HEK293 (cell line): ENCODE measurements at regions not wholly inside any gene's neighbourhood (a gene's known extent, or its start where the extent isn't known, plus 50 kb on each side); places are given as distances from the start of the nearest gene placed in this dataset.

Experiments
- ZIC2 ChIP-seq: fragments of 450-650 bp; formaldehyde crosslinking; IDR thresholded peaks from 2 replicates; pipeline ENCODE4 v1.5.1; 2016; ENCODE audit warnings: missing biosample characterization, missing genetic modification characterization
- ZNF558 ChIP-seq: fragments of 450-650 bp; formaldehyde crosslinking; IDR thresholded peaks from 2 replicates; pipeline ENCODE4 v1.5.1; 2016; ENCODE audit warnings: missing biosample characterization, missing genetic modification characterization
- TF ChIP-seq, protein P1 (sequence below): fragments of 450-650 bp; formaldehyde crosslinking; IDR thresholded peaks from 2 replicates; pipeline ENCODE4 v1.5.1; 2016; ENCODE audit warnings: missing biosample characterization, missing genetic modification characterization
- TF ChIP-seq, protein P2 (sequence below): fragments of 450-650 bp; formaldehyde crosslinking; IDR thresholded peaks from 2 replicates; pipeline ENCODE4 v1.5.1; 2016; ENCODE audit warnings: missing biosample characterization, missing genetic modification characterization, low read depth
- TF ChIP-seq, protein P3 (sequence below): fragments of 450-650 bp; formaldehyde crosslinking; IDR thresholded peaks from 2 replicates; pipeline ENCODE4 v1.5.1; 2016; ENCODE audit warnings: missing biosample characterization, missing genetic modification characterization

DNA sequence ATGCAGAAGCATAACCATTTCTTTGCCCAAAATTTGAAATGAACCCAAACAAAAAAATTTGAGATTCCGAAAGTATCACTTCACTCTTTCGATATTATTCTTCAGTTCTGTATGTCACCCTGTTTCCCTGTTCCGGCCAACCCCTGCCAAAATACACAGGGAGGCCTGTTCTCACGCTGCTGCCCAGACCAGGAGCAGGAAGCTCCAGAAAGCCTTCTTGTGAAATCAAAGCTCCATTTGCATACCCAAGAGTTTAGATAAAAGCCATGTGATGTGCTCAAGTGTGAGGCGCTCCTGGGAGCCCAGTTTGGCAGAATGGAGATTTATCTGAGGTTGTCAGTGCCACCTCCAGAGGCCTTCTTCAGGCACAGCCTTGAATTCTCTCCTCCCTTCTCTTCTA is 236.2 kb downstream of the FGFR2 start:
- TF ChIP-seq, protein P1, sequence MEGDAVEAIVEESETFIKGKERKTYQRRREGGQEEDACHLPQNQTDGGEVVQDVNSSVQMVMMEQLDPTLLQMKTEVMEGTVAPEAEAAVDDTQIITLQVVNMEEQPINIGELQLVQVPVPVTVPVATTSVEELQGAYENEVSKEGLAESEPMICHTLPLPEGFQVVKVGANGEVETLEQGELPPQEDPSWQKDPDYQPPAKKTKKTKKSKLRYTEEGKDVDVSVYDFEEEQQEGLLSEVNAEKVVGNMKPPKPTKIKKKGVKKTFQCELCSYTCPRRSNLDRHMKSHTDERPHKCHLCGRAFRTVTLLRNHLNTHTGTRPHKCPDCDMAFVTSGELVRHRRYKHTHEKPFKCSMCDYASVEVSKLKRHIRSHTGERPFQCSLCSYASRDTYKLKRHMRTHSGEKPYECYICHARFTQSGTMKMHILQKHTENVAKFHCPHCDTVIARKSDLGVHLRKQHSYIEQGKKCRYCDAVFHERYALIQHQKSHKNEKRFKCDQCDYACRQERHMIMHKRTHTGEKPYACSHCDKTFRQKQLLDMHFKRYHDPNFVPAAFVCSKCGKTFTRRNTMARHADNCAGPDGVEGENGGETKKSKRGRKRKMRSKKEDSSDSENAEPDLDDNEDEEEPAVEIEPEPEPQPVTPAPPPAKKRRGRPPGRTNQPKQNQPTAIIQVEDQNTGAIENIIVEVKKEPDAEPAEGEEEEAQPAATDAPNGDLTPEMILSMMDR (tag by site-specific recombination), result no peak
- TF ChIP-seq, protein P2, sequence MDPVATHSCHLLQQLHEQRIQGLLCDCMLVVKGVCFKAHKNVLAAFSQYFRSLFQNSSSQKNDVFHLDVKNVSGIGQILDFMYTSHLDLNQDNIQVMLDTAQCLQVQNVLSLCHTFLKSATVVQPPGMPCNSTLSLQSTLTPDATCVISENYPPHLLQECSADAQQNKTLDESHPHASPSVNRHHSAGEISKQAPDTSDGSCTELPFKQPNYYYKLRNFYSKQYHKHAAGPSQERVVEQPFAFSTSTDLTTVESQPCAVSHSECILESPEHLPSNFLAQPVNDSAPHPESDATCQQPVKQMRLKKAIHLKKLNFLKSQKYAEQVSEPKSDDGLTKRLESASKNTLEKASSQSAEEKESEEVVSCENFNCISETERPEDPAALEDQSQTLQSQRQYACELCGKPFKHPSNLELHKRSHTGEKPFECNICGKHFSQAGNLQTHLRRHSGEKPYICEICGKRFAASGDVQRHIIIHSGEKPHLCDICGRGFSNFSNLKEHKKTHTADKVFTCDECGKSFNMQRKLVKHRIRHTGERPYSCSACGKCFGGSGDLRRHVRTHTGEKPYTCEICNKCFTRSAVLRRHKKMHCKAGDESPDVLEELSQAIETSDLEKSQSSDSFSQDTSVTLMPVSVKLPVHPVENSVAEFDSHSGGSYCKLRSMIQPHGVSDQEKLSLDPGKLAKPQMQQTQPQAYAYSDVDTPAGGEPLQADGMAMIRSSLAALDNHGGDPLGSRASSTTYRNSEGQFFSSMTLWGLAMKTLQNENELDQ, result no peak
- TF ChIP-seq, protein P3, sequence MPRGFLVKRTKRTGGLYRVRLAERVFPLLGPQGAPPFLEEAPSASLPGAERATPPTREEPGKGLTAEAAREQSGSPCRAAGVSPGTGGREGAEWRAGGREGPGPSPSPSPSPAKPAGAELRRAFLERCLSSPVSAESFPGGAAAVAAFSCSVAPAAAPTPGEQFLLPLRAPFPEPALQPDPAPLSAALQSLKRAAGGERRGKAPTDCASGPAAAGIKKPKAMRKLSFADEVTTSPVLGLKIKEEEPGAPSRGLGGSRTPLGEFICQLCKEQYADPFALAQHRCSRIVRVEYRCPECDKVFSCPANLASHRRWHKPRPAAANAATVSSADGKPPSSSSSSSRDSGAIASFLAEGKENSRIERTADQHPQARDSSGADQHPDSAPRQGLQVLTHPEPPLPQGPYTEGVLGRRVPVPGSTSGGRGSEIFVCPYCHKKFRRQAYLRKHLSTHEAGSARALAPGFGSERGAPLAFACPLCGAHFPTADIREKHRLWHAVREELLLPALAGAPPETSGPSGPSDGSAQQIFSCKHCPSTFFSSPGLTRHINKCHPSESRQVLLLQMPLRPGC (tag by site-specific recombination), result no peak
- TF ChIP-seq ZIC2, result no peak
- TF ChIP-seq ZNF558, result no peak
